HFF-Myc (cell line): ENCODE measurements at regions not wholly inside any gene's neighbourhood (a gene's known extent, or its start where the extent isn't known, plus 50 kb on each side); places are given as distances from the start of the nearest gene placed in this dataset.
"Not testable (repeated sequence)": the region's sequence is repeated elsewhere in the genome, so short reads cannot be mapped to it uniquely, and the experiment has no call there.

ENCODE experiments used
- DNase-seq: peaks from one replicate; pipeline ENCODE4 v3.0.0-alpha.2; 2011; ENCODE audit warnings: low read depth; ENCODE audit errors: extremely low read depth
- H3K4me3 ChIP-seq: replicated peaks from 2 replicates; pipeline ENCODE4 v1.5.1; 2011; ENCODE audit warnings: low read depth, mild to moderate bottlenecking, control low read depth, low read length
- CTCF ChIP-seq: IDR thresholded peaks from 2 replicates; pipeline ENCODE4 v1.5.1; 2012; ENCODE audit warnings: mild to moderate bottlenecking, low read depth, low read length, control low read depth; ENCODE audit errors: missing control alignments

GRCh38 chr13:97889803-97890202 lies 63.7 kb upstream of the IPO5 start:
- no peak for TF ChIP-seq CTCF
- no peak overlapping the region for H3K4me3 ChIP-seq
- DNase-seq, result no peak

GRCh38 chr13:97890573-97890972 lies 62.9 kb upstream of the IPO5 start:
- H3K4me3 ChIP-seq, result no peak overlapping the region
- DNase-seq, result no peak
- no peak for TF ChIP-seq CTCF

GRCh38 chr13:97891964-97892363 lies 61.5 kb upstream of the IPO5 start:
- DNase-seq, H3K4me3 ChIP-seq: not testable (repeated sequence)

GRCh38 chr13:97892717-97893116 lies 60.8 kb upstream of the IPO5 start:
- no peak for DNase-seq
- no peak overlapping the region for H3K4me3 ChIP-seq
- no peak for TF ChIP-seq CTCF

GRCh38 chr13:97895383-97895782 lies 58.1 kb upstream of the IPO5 start:
- no peak for TF ChIP-seq CTCF
- no peak for DNase-seq
- no peak overlapping the region for H3K4me3 ChIP-seq

- no peak for DNase-seq
- no peak for TF ChIP-seq CTCF
- no peak overlapping the region for H3K4me3 ChIP-seq
These were observed 57.0 kb upstream of the IPO5 start for GRCh38 chr13:97896446-97896845.

- no peak for TF ChIP-seq CTCF
These were observed 51.8 kb upstream of the IPO5 start for GRCh38 chr13:97901716-97902115.

More at GRCh38 chr13:97901716-97902115, 51.8 kb upstream of the IPO5 start:
- no peak overlapping the region for H3K4me3 ChIP-seq
- no peak for DNase-seq
